Stomach (tissue), 4 donors: ENCODE measurements at regions not wholly inside any gene's neighbourhood (a gene's known extent, or its start where the extent isn't known, plus 50 kb on each side); places are given as distances from the start of the nearest gene placed in this dataset.

Experiments used
- EP300 ChIP-seq: sonication (generic); formaldehyde crosslinking; IDR thresholded peaks from one replicate; pipeline ENCODE4 v1.6.1; 2017; ENCODE audit warnings: antibody characterized with exemption
- POLR2A ChIP-seq, 4 donors: fragments of 450-650 bp; IDR thresholded peaks; one replicate each; pipeline ENCODE4 v1.6.1; 2016; ENCODE audit warnings: antibody characterized with exemption in 4 of 4, control low read depth in 2 of 4, mild to moderate bottlenecking in 1 of 4, moderate library complexity in 1 of 4
- TF ChIP-seq, protein P1 (sequence below), 7 experiments: fragments of 450-650 bp in 4 of 7; fragments of 200-600 bp in 3 of 7; sonication (generic) in 3 of 7; IDR thresholded peaks; one replicate each; pipeline ENCODE4 v1.5.1; 2016 to 2019; ENCODE audit warnings: antibody characterized with exemption in 7 of 7, control low read depth in 2 of 7, mild to moderate bottlenecking in 1 of 7

GRCh38 chr12:33248364-33248763, 191.3 kb downstream of the SYT10 start:
- TF ChIP-seq, protein P1, sequence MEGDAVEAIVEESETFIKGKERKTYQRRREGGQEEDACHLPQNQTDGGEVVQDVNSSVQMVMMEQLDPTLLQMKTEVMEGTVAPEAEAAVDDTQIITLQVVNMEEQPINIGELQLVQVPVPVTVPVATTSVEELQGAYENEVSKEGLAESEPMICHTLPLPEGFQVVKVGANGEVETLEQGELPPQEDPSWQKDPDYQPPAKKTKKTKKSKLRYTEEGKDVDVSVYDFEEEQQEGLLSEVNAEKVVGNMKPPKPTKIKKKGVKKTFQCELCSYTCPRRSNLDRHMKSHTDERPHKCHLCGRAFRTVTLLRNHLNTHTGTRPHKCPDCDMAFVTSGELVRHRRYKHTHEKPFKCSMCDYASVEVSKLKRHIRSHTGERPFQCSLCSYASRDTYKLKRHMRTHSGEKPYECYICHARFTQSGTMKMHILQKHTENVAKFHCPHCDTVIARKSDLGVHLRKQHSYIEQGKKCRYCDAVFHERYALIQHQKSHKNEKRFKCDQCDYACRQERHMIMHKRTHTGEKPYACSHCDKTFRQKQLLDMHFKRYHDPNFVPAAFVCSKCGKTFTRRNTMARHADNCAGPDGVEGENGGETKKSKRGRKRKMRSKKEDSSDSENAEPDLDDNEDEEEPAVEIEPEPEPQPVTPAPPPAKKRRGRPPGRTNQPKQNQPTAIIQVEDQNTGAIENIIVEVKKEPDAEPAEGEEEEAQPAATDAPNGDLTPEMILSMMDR (IDR thresholded peaks at IDR 0.05) = no peak
- TF ChIP-seq POLR2A (IDR thresholded peaks at IDR 0.05) (no peak), EP300 (no peak)
